ENCODE measurements at regions not wholly inside any gene's neighbourhood (a gene's known extent, or its start where the extent isn't known, plus 50 kb on each side); places are given as distances from the start of the nearest gene placed in this dataset.
"Not testable (repeated sequence)": the region's sequence is repeated elsewhere in the genome, so short reads cannot be mapped to it uniquely, and the experiment has no call there.

GRCh38 chr16:88309174-88309907 lies 73.4 kb upstream of the ZNF469 start:
- no peak for DNase-seq

- DNase-seq = peak; percentile 11
These were observed 72.9 kb upstream of the ZNF469 start for GRCh38 chr16:88309908-88310265.

GRCh38 chr16:88310796-88311605 lies 71.8 kb upstream of the ZNF469 start:
- DNase-seq = no peak

GRCh38 chr16:88311860-88312259 lies 70.9 kb upstream of the ZNF469 start:
- not testable (repeated sequence) for DNase-seq

GRCh38 chr16:88312732-88313131 lies 70.0 kb upstream of the ZNF469 start:
- no peak for DNase-seq

- DNase-seq = no peak
These were observed 67.7 kb upstream of the ZNF469 start for GRCh38 chr16:88314991-88315542.

- peak; percentile 11 for DNase-seq
These were observed 67.1 kb upstream of the ZNF469 start for GRCh38 chr16:88315543-88316105.

- no peak for DNase-seq
These were observed 66.6 kb upstream of the ZNF469 start for GRCh38 chr16:88316151-88316550.

- DNase-seq = no peak
These were observed 65.7 kb upstream of the ZNF469 start for GRCh38 chr16:88316941-88317612.

GRCh38 chr16:88317613-88317965 lies 65.2 kb upstream of the ZNF469 start:
- DNase-seq = no peak

- DNase-seq = no peak
These were observed 64.7 kb upstream of the ZNF469 start for GRCh38 chr16:88318051-88318450.

- DNase-seq = no peak
These were observed 64.2 kb upstream of the ZNF469 start for GRCh38 chr16:88318521-88318920.

- no peak for DNase-seq
These were observed 63.4 kb upstream of the ZNF469 start for GRCh38 chr16:88319116-88319965.

GRCh38 chr16:88320947-88321634 lies 61.7 kb upstream of the ZNF469 start:
- no peak for DNase-seq

GRCh38 chr16:88321635-88322499 lies 60.9 kb upstream of the ZNF469 start:
- DNase-seq = no peak

GRCh38 chr16:88322500-88322970 lies 60.2 kb upstream of the ZNF469 start:
- no peak for DNase-seq

GRCh38 chr16:88323041-88323440 lies 59.7 kb upstream of the ZNF469 start:
- no peak for DNase-seq

- no peak for DNase-seq
These were observed 59.0 kb upstream of the ZNF469 start for GRCh38 chr16:88323546-88324330.

- no peak for DNase-seq
These were observed 57.5 kb upstream of the ZNF469 start for GRCh38 chr16:88325087-88325750.

Data from RPMI8226 (cell line).